Lung (tissue), 11 donors: ENCODE measurements at regions not wholly inside any gene's neighbourhood (a gene's known extent, or its start where the extent isn't known, plus 50 kb on each side); places are given as distances from the start of the nearest gene placed in this dataset.

ENCODE experiments used
- ATAC-seq: fragments of 200-7000 bp; cut with Tn5 transposase; one replicate; pipeline ENCODE4 v1.9.1; 2020; ENCODE audit warnings: moderate number of reproducible peaks; ENCODE audit not compliant: insufficient read depth, low FRiP score
- DNase-seq, 3 donors: peaks; one replicate each; pipeline ENCODE4 v3.0.0-alpha.2; 2013 to 2017
- H3K27ac ChIP-seq, 2 donors: one replicate each; pipeline ENCODE4 v1.5.1; 2013; ENCODE audit warnings: mild to moderate bottlenecking in 2 of 2, moderate library complexity in 2 of 2, control low read depth in 1 of 2, inconsistent platforms in 1 of 2, low read depth in 1 of 2, low read length in 1 of 2
- H3K27me3 ChIP-seq, 3 donors: one replicate each; pipeline ENCODE4 v1.5.1; 2013; ENCODE audit warnings: low read length in 2 of 3; ENCODE audit not compliant: control insufficient read depth in 3 of 3, insufficient read depth in 3 of 3
- H3K36me3 ChIP-seq, 4 donors: one replicate each; pipeline ENCODE4 v1.5.1; 2013; ENCODE audit warnings: low read length in 4 of 4, mild to moderate bottlenecking in 1 of 4, moderate library complexity in 1 of 4; ENCODE audit not compliant: control insufficient read depth in 4 of 4, insufficient read depth in 4 of 4
- H3K4me1 ChIP-seq, 5 donors: one replicate each; pipeline ENCODE4 v1.5.1; 2013; ENCODE audit warnings: low read length in 5 of 5, mild to moderate bottlenecking in 2 of 5, moderate library complexity in 1 of 5; ENCODE audit not compliant: control insufficient read depth in 5 of 5, insufficient read depth in 5 of 5
- H3K4me3 ChIP-seq: one replicate; pipeline ENCODE4 v1.5.1; 2013; ENCODE audit warnings: mild to moderate bottlenecking, control low read depth, moderate library complexity
- H3K9ac ChIP-seq, 2 donors: one replicate each; pipeline ENCODE4 v1.5.1; 2013; ENCODE audit warnings: low read length in 2 of 2, control low read depth in 1 of 2; ENCODE audit not compliant: insufficient read depth in 1 of 2
- H3K9me3 ChIP-seq, 4 donors: one replicate each; pipeline ENCODE4 v1.5.1; 2013; ENCODE audit warnings: low read length in 3 of 4, mild to moderate bottlenecking in 1 of 4, moderate library complexity in 1 of 4; ENCODE audit not compliant: control insufficient read depth in 4 of 4, insufficient read depth in 3 of 4
- CTCF ChIP-seq: IDR thresholded peaks from 2 replicates; pipeline ENCODE4 v1.5.1; 2012; ENCODE audit warnings: mild to moderate bottlenecking; ENCODE audit errors: control extremely low read depth, extremely low read depth
- WGBS, 2 donors: extraction: QIAGEN DNeasy Blood & Tissue Kit; methylation state at CpG; one replicate each; pipeline ENCODE4 v1.1.7; 2013; 5-methylcytosine and 5-hydroxymethylcytosine counted together
- donor health status: control.
- donor health status: control.
- donor health status: Bipolar disorder and iron deficiency.
- donor health status: healthy.
- donor health status: DM: yes; HTN: yes; CAD: no.

DNA sequence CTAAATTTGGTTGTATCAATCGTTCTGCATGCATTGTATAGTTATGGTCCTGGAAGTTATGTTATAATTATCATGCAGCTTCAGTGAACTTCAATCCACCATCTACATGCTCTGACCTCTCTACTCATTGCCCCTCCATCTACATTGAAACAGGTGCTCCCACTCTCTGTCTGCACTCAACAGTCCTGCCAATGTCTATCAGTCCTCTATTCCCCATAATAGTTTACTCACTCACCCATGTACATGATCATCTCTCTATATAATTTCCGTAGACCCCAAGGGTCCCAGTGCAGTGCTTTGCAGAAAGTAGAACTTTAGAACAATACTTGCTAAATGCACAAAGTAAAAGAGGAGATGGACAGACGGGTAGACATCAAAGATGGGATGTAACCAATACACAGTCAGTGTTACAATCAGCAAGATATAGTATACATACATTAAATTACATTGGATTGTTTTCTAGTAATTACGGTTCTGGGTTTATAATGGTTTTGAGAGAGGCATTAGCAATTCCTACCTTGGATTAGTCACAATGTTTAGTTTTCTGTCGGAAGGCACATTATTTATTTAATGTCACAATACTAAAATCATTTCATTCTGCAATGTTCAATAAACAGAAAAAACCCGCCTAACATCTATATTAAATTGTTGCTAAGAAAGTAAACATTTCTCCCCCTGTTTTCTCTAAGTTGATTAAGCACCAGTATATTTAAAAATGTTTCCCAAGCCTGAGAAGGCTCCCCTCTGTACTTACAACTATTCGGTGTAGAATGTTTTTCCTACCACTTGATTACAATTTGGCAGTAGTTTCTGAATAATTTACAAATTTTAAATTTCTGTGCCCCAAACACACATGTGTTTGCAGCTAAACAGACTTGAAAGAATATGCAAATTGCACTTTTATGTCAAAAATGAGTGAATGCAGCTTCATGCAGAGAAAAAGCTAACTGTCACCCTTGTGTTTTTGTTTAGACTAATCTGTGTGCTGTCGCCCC lies 94.4 kb upstream of the SIX2 start:
- DNase-seq (no peak), ATAC-seq (no peak)
- peaks cover 0 to 5% (median 0%) of the 10 kb centered on the region in 3 donors for H3K27me3 ChIP-seq
- peaks cover 0 to 4% (median 0%) of the 10 kb centered on the region in 4 donors for H3K9me3 ChIP-seq
- no peak overlapping the region for H3K27ac ChIP-seq
- no peak overlapping the region for H3K4me3 ChIP-seq
- H3K9ac ChIP-seq: no peak overlapping the region
- H3K4me1 ChIP-seq: no peaks in the 10 kb centered on the region
- no peaks in the 10 kb centered on the region for H3K36me3 ChIP-seq
- 80 to 86% methylated on average over 8 of the region's 8 CpGs for WGBS, 2 donors
- TF ChIP-seq CTCF: no peak

DNA sequence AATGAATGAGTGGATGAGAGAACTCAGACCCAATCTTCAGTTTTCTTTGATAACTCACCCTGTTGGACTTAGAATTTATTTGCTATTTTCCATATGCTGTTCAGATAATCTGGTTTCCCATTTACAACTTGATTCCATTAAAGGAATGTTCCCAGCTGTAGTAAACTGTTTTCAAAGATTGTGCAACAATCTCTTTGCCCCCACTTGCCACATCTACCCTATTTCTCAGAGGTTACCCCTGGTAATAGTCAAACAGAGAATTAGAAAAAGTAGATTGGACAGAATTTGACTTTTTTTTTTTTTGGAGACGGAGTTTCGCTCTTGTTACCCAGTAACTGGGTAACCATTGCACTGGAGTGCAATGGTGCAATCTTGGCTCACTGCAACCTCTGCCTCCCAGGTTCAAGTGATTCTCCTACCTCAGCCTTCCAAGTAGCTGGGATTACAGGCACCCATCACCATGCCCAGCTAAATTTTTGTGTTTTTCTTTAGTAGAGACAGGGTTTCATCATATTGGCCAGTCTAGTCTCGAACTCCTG lies 93.4 kb upstream of the SIX2 start:
- Histone ChIP-seq H3K9me3 (peaks cover 0 to 4% (median 0%) of the 10 kb centered on the region in 4 donors), H3K4me1 (no peaks in the 10 kb centered on the region), H3K9ac (no peak overlapping the region), H3K27ac (no peak overlapping the region), H3K36me3 (no peaks in the 10 kb centered on the region), H3K4me3 (no peak overlapping the region), H3K27me3 (peaks cover 0 to 5% (median 0%) of the 10 kb centered on the region in 3 donors)
- TF ChIP-seq CTCF: no peak
- 88 to 92% methylated on average over 3 of the region's 3 CpGs for WGBS, 2 donors
- ATAC-seq (no peak), DNase-seq (no peak)

- no peak for TF ChIP-seq CTCF
- ATAC-seq (no peak), DNase-seq (no peak)
- H3K27me3 ChIP-seq: peaks cover 0 to 5% (median 0%) of the 10 kb centered on the region in 3 donors
- no peak overlapping the region for H3K4me3 ChIP-seq
- no peaks in the 10 kb centered on the region for H3K36me3 ChIP-seq
- peaks cover 0 to 4% (median 0%) of the 10 kb centered on the region in 4 donors for H3K9me3 ChIP-seq
- no peak overlapping the region for H3K27ac ChIP-seq
- H3K9ac ChIP-seq: no peak overlapping the region
- H3K4me1 ChIP-seq: no peaks in the 10 kb centered on the region
- 72 to 85% methylated on average over 1 of the region's 1 CpG for WGBS, 2 donors
These were observed 92.9 kb upstream of the SIX2 start for GRCh38 chr2:45102141-45102540.
